Lower leg skin (tissue), 4 donors: ENCODE measurements at regions not wholly inside any gene's neighbourhood (a gene's known extent, or its start where the extent isn't known, plus 50 kb on each side); places are given as distances from the start of the nearest gene placed in this dataset.
"Not testable (repeated sequence)": the region's sequence is repeated elsewhere in the genome, so short reads cannot be mapped to it uniquely, and the experiment has no call there.

Experiments used
- DNase-seq, 2 donors: peaks; one replicate each; pipeline ENCODE4 v3.0.0-alpha.2; 2019; ENCODE audit warnings: low spot score in 2 of 2
- H3K4me3 ChIP-seq: fragments of 200-600 bp; sonication (generic); 2 replicates; pipeline ENCODE4 v1.5.1; 2017; ENCODE audit warnings: mild to moderate bottlenecking, low read depth; ENCODE audit not compliant: poor library complexity, severe bottlenecking
- CTCF ChIP-seq, 3 donors: fragments of 450-650 bp; IDR thresholded peaks; one replicate each; pipeline ENCODE4 v1.5.1; 2016; ENCODE audit warnings: antibody characterized with exemption in 3 of 3, mild to moderate bottlenecking in 3 of 3, moderate library complexity in 2 of 3
- POLR2A ChIP-seq, 2 donors: fragments of 450-650 bp; IDR thresholded peaks; one replicate each; pipeline ENCODE4 v1.6.1; 2016 to 2017; ENCODE audit warnings: antibody characterized with exemption in 2 of 2, mild to moderate bottlenecking in 1 of 2, moderate library complexity in 1 of 2
- WGBS, 2 donors: methylation state at CpG; one replicate each; pipeline ENCODE4 v1.1.5; 2018; 5-methylcytosine and 5-hydroxymethylcytosine counted together
- intact Hi-C: fragments of 100-400 bp; cut with DNase I; formaldehyde crosslinking; loops from one replicate; pipeline ENCODE4 v1.15.0; 2023; ENCODE audit warnings: low total_unique reads

GRCh38 chr1:58062635-58063034 lies 483.9 kb downstream of the OMA1 start:
- WGBS, 2 donors, result 84% methylated on average over 4 of the region's 4 CpGs

GRCh38 chr1:58060559-58061170 lies 485.9 kb downstream of the OMA1 start:
- DNase-seq, result no peak
- WGBS, 2 donors, result 34 to 39% methylated on average over 9 of the region's 9 CpGs
- no peak for TF ChIP-seq POLR2A (IDR thresholded peaks at IDR 0.05)
- TF ChIP-seq CTCF (IDR thresholded peaks at IDR 0.05), result no peak
- intact Hi-C loops, result no loop called here
- H3K4me3 ChIP-seq, result no peak overlapping the region

More at GRCh38 chr1:58062635-58063034, 483.9 kb downstream of the OMA1 start:
- DNase-seq, result no peak
- TF ChIP-seq POLR2A (IDR thresholded peaks at IDR 0.05) (no peak), CTCF (IDR thresholded peaks at IDR 0.05) (no peak)
- intact Hi-C loops, result no loop called here
- no peak overlapping the region for H3K4me3 ChIP-seq

- DNase-seq, result no peak
- no peak overlapping the region for H3K4me3 ChIP-seq
- no peak for TF ChIP-seq CTCF (IDR thresholded peaks at IDR 0.05)
- TF ChIP-seq POLR2A (IDR thresholded peaks at IDR 0.05), result no peak
- 61 to 71% methylated on average over 5 to 6 of the region's 6 CpGs for WGBS, 2 donors
- intact Hi-C loops, result no loop called here
Observed at GRCh38 chr1:58059789-58060188, 486.7 kb downstream of the OMA1 start.

GRCh38 chr1:58058323-58058722 lies 488.2 kb downstream of the OMA1 start:
- DNase-seq, result no peak
- TF ChIP-seq CTCF (IDR thresholded peaks at IDR 0.05), result no peak
- no peak for TF ChIP-seq POLR2A (IDR thresholded peaks at IDR 0.05)
- H3K4me3 ChIP-seq, result no peak overlapping the region
- intact Hi-C loops, result no loop called here
- 82 to 93% methylated on average over 8 of the region's 8 CpGs for WGBS, 2 donors

GRCh38 chr1:58057826-58058225 lies 488.7 kb downstream of the OMA1 start:
- no peak for DNase-seq
- no peak overlapping the region for H3K4me3 ChIP-seq
- intact Hi-C loops, result no loop called here
- TF ChIP-seq CTCF (IDR thresholded peaks at IDR 0.05) (no peak), POLR2A (IDR thresholded peaks at IDR 0.05) (no peak)

- H3K4me3 ChIP-seq, DNase-seq, intact Hi-C loops: not testable (repeated sequence)
- 86 to 92% methylated on average over 2 of the region's 2 CpGs for WGBS, 2 donors
Observed at GRCh38 chr1:58051187-58051586, 495.3 kb downstream of the OMA1 start.
